Parathyroid adenoma (tissue), 2 donors: ENCODE measurements at regions not wholly inside any gene's neighbourhood (a gene's known extent, or its start where the extent isn't known, plus 50 kb on each side); places are given as distances from the start of the nearest gene placed in this dataset.

Source experiments
- H2AFZ ChIP-seq: fragments of 300-600 bp; sonication (generic); one replicate; pipeline ENCODE4 v1.7.0; 2017; ENCODE audit warnings: antibody characterized with exemption, mild to moderate bottlenecking
- H3K27ac ChIP-seq: fragments of 300-600 bp; sonication (generic); one replicate; pipeline ENCODE4 v1.7.0; 2017
- H3K27me3 ChIP-seq: fragments of 300-600 bp; sonication (generic); one replicate; pipeline ENCODE4 v1.7.0; 2017; ENCODE audit warnings: low read length; ENCODE audit not compliant: control insufficient read depth, insufficient read depth
- H3K36me3 ChIP-seq: fragments of 300-600 bp; sonication (generic); one replicate; pipeline ENCODE4 v1.7.0; 2017; ENCODE audit warnings: low read length; ENCODE audit not compliant: control insufficient read depth, insufficient read depth
- H3K4me1 ChIP-seq: fragments of 300-600 bp; sonication (generic); one replicate; pipeline ENCODE4 v1.7.0; 2017; ENCODE audit warnings: control low read depth
- H3K4me2 ChIP-seq: fragments of 300-600 bp; sonication (generic); one replicate; pipeline ENCODE4 v1.7.0; 2017; ENCODE audit warnings: low read length
- H3K4me3 ChIP-seq: fragments of 300-600 bp; sonication (generic); one replicate; pipeline ENCODE4 v1.7.0; 2017; ENCODE audit warnings: low read depth, low read length
- H3K79me2 ChIP-seq: fragments of 300-600 bp; sonication (generic); one replicate; pipeline ENCODE4 v1.7.0; 2017; ENCODE audit warnings: control low read depth
- H3K9ac ChIP-seq: fragments of 300-600 bp; sonication (generic); one replicate; pipeline ENCODE4 v1.7.0; 2017; ENCODE audit warnings: mild to moderate bottlenecking
- H3K9me3 ChIP-seq: fragments of 300-600 bp; sonication (generic); one replicate; pipeline ENCODE4 v1.7.0; 2017; ENCODE audit warnings: low read length; ENCODE audit not compliant: control insufficient read depth
- CTCF ChIP-seq: fragments of 300-600 bp; sonication (generic); IDR thresholded peaks from one replicate; pipeline ENCODE4 v1.7.0; 2017; ENCODE audit warnings: antibody characterized with exemption, mild to moderate bottlenecking
- donor health status: primary hyperparathyroidism.

GRCh38 chr7:25069900-25070443, 55.1 kb downstream of the CYCS start:
- H3K4me3 ChIP-seq = no peak overlapping the region
- TF ChIP-seq CTCF = peak; percentile 95
- no peak overlapping the region for H3K27ac ChIP-seq
- no peak overlapping the region for H3K9ac ChIP-seq
- H3K79me2 ChIP-seq = no peaks in the 10 kb centered on the region
- H3K4me1 ChIP-seq = no peaks in the 10 kb centered on the region
- no peaks in the 10 kb centered on the region for H3K36me3 ChIP-seq
- H3K4me2 ChIP-seq = peak overlapping the region; percentile 38
- no peaks in the 10 kb centered on the region for H3K9me3 ChIP-seq
- H3K27me3 ChIP-seq = no peaks in the 10 kb centered on the region
- H2AFZ ChIP-seq = peak overlapping the region; percentile 16

- Histone ChIP-seq H3K4me1 (no peaks in the 10 kb centered on the region), H2AFZ (no peak overlapping the region), H3K27me3 (no peaks in the 10 kb centered on the region), H3K9me3 (no peaks in the 10 kb centered on the region), H3K4me3 (no peak overlapping the region), H3K27ac (no peak overlapping the region), H3K79me2 (no peaks in the 10 kb centered on the region), H3K9ac (no peak overlapping the region), H3K36me3 (no peaks in the 10 kb centered on the region), H3K4me2 (no peak overlapping the region)
- no peak for TF ChIP-seq CTCF
These were observed 56.4 kb downstream of the CYCS start for GRCh38 chr7:25068502-25069213.

GRCh38 chr7:25067726-25068501, 57.1 kb downstream of the CYCS start:
- Histone ChIP-seq H3K9ac (no peak overlapping the region), H3K4me2 (no peak overlapping the region), H3K79me2 (no peaks in the 10 kb centered on the region), H2AFZ (no peak overlapping the region), H3K4me3 (no peak overlapping the region), H3K9me3 (no peaks in the 10 kb centered on the region), H3K27me3 (no peaks in the 10 kb centered on the region), H3K4me1 (no peaks in the 10 kb centered on the region), H3K27ac (no peak overlapping the region), H3K36me3 (no peaks in the 10 kb centered on the region)
- no peak for TF ChIP-seq CTCF

- Histone ChIP-seq H3K4me3 (no peak overlapping the region), H2AFZ (no peak overlapping the region), H3K9me3 (no peaks in the 10 kb centered on the region), H3K4me1 (peaks cover 8% of the 10 kb centered on the region), H3K4me2 (no peak overlapping the region), H3K79me2 (no peaks in the 10 kb centered on the region), H3K27me3 (no peaks in the 10 kb centered on the region), H3K36me3 (no peaks in the 10 kb centered on the region), H3K9ac (no peak overlapping the region), H3K27ac (no peak overlapping the region)
- no peak for TF ChIP-seq CTCF
These were observed 58.8 kb downstream of the CYCS start for GRCh38 chr7:25066253-25066652.
